HepG2 (cell line): ENCODE measurements at regions not wholly inside any gene's neighbourhood (a gene's known extent, or its start where the extent isn't known, plus 50 kb on each side); places are given as distances from the start of the nearest gene placed in this dataset.

Source experiments
- ETV6 ChIP-seq: sonication (generic); formaldehyde crosslinking; conservative IDR thresholded peaks from 2 replicates; pipeline ENCODE4 v1.4.0; 2020; ENCODE audit warnings: missing genetic modification reagents
- FOXA1 ChIP-seq, 2 experiments: fragments of 450-650 bp in 1 of 2; sonication (generic) in 1 of 2; formaldehyde crosslinking in 1 of 2; IDR thresholded peaks; 2 replicates each; pipeline versions ENCODE4 v1.4.0 to v1.6.1; 2016 to 2020; ENCODE audit warnings: missing genetic modification reagents in 1 of 2
- JUND ChIP-seq: sonication (generic); formaldehyde crosslinking; IDR thresholded peaks from 2 replicates; pipeline ENCODE4 v1.8.0; 2022; ENCODE audit warnings: mild to moderate bottlenecking, missing genetic modification reagents
- ZFP41 ChIP-seq: sonication (generic); formaldehyde crosslinking; IDR thresholded peaks from 2 replicates; pipeline ENCODE4 v1.4.0; 2020; ENCODE audit warnings: mild to moderate bottlenecking, missing genetic modification reagents, borderline replicate concordance

DNA sequence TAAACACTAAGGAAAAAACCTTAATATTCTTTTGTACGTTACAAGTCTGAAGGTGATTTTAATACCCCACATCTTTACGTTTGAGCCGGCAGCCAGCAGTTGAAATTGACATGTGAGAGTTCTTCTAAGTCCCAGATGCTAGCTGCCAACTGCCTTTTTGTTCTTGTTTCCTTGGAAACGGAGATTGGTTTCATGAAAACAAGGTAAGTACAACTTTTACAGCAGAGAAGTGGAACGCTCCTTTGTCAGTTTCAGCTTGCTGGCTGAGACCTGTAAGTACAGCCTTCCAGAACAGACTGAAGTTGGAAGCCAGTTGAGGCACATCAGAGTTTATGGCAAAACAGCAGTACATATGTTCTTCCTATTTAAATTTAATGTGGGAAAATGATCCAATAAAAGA, 1018.4 kb upstream of the ARRDC3 start:
- TF ChIP-seq ETV6: no peak
- TF ChIP-seq FOXA1 (IDR thresholded peaks at IDR 0.05): no peak
- TF ChIP-seq FOXA1 (CRISPR knock-in tag; IDR thresholded peaks at IDR 0.05): no peak
- TF ChIP-seq ZFP41 (CRISPR knock-in tag): no peak
- no peak for TF ChIP-seq JUND (CRISPR knock-in tag)
